GM12892 (cell line): ENCODE measurements at regions not wholly inside any gene's neighbourhood (a gene's known extent, or its start where the extent isn't known, plus 50 kb on each side); places are given as distances from the start of the nearest gene placed in this dataset.

Experiments
- POLR2AphosphoS5 ChIP-seq: IDR thresholded peaks from 2 replicates; pipeline ENCODE4 v1.6.1; 2011; ENCODE audit warnings: low read depth, low read length, control low read depth
- TAF1 ChIP-seq: IDR thresholded peaks from 2 replicates; pipeline ENCODE4 v1.6.1; 2011; ENCODE audit warnings: low read depth, mild to moderate bottlenecking, control low read depth, low read length, borderline replicate concordance

GRCh38 chr2:220682616-220683015, 889.5 kb downstream of the EPHA4 start:
- TF ChIP-seq TAF1 (no peak), POLR2AphosphoS5 (no peak)
